Uterus (tissue), 3 donors: ENCODE measurements at regions not wholly inside any gene's neighbourhood (a gene's known extent, or its start where the extent isn't known, plus 50 kb on each side); places are given as distances from the start of the nearest gene placed in this dataset.
"Not testable (repeated sequence)": the region's sequence is repeated elsewhere in the genome, so short reads cannot be mapped to it uniquely, and the experiment has no call there.

Source experiments
- DNase-seq, 2 donors: peaks; one replicate each; pipeline ENCODE4 v3.0.0-alpha.2; 2019 to 2020
- H3K27ac ChIP-seq, 2 donors: fragments of 200-600 bp; sonication (generic); 1 replicate in 1 of 2; 2 replicates in 1 of 2; pipeline ENCODE4 v1.5.1; 2016 to 2018
- H3K27me3 ChIP-seq, 2 donors: fragments of 200-600 bp; sonication (generic); one replicate each; pipeline ENCODE4 v1.5.1; 2018 to 2019; ENCODE audit warnings: control low read depth in 1 of 2
- H3K36me3 ChIP-seq, 2 donors: fragments of 200-600 bp; sonication (generic); one replicate each; pipeline ENCODE4 v1.5.1; 2019; ENCODE audit warnings: control low read depth in 1 of 2
- H3K4me1 ChIP-seq, 2 donors: fragments of 200-600 bp; sonication (generic); one replicate each; pipeline ENCODE4 v1.5.1; 2018 to 2019; ENCODE audit warnings: control low read depth in 1 of 2
- H3K4me3 ChIP-seq, 2 donors: fragments of 200-600 bp; sonication (generic); 1 replicate in 1 of 2; 2 replicates in 1 of 2; pipeline ENCODE4 v1.5.1; 2018 to 2019; ENCODE audit warnings: mild to moderate bottlenecking in 1 of 2
- H3K9me3 ChIP-seq, 2 donors: fragments of 200-600 bp; sonication (generic); one replicate each; pipeline ENCODE4 v1.5.1; 2019; ENCODE audit warnings: control low read depth in 1 of 2
- POLR2A ChIP-seq, 2 donors: fragments of 450-650 bp; IDR thresholded peaks; one replicate each; pipeline ENCODE4 v1.6.1; 2016; ENCODE audit warnings: antibody characterized with exemption in 2 of 2, mild to moderate bottlenecking in 1 of 2, moderate library complexity in 1 of 2
- intact Hi-C: fragments of 100-400 bp; cut with DNase I; formaldehyde crosslinking; loops from one replicate; pipeline ENCODE4 v1.15.1; 2023; ENCODE audit warnings: low total_unique reads
- TF ChIP-seq, protein P1 (sequence below), 4 experiments: fragments of 200-600 bp in 2 of 4; fragments of 450-650 bp in 2 of 4; sonication (generic) in 2 of 4; IDR thresholded peaks; one replicate each; pipeline ENCODE4 v1.5.1; 2016 to 2019; ENCODE audit warnings: antibody characterized with exemption in 4 of 4, mild to moderate bottlenecking in 2 of 4, moderate library complexity in 1 of 4
- donor health status: DM: yes; HTN: yes; CAD: no.

DNA sequence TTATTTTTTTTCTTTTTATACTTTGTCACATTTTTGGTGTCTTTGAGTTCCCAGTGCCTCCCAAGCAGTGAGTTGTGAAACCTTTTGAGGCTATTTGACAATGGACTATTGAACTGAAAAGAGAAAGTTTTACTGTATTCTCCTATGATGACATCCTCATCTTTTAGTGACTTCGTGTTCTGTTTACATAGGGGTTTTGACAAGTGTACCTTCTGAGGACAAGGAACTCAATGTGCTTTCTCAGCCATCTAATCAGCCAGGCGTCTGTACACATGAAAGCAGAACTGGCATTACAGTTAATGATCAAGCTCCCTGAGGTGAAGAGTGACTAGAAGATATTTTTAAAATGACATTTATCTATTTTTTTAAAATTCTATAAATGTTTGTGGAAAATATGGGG lies 175.5 kb downstream of the ANXA1 start:
- H3K36me3 ChIP-seq = no peaks in the 10 kb centered on the region
- no peaks in the 10 kb centered on the region for H3K4me1 ChIP-seq
- DNase-seq = no peak
- no peak overlapping the region for H3K4me3 ChIP-seq
- H3K27me3 ChIP-seq = no peaks in the 10 kb centered on the region
- H3K9me3 ChIP-seq = no peaks in the 10 kb centered on the region
- intact Hi-C loops = no loop called here
- H3K27ac ChIP-seq = no peak overlapping the region
- TF ChIP-seq, protein P1, sequence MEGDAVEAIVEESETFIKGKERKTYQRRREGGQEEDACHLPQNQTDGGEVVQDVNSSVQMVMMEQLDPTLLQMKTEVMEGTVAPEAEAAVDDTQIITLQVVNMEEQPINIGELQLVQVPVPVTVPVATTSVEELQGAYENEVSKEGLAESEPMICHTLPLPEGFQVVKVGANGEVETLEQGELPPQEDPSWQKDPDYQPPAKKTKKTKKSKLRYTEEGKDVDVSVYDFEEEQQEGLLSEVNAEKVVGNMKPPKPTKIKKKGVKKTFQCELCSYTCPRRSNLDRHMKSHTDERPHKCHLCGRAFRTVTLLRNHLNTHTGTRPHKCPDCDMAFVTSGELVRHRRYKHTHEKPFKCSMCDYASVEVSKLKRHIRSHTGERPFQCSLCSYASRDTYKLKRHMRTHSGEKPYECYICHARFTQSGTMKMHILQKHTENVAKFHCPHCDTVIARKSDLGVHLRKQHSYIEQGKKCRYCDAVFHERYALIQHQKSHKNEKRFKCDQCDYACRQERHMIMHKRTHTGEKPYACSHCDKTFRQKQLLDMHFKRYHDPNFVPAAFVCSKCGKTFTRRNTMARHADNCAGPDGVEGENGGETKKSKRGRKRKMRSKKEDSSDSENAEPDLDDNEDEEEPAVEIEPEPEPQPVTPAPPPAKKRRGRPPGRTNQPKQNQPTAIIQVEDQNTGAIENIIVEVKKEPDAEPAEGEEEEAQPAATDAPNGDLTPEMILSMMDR (IDR thresholded peaks at IDR 0.05) = no peak
- no peak for TF ChIP-seq POLR2A (IDR thresholded peaks at IDR 0.05)

DNA sequence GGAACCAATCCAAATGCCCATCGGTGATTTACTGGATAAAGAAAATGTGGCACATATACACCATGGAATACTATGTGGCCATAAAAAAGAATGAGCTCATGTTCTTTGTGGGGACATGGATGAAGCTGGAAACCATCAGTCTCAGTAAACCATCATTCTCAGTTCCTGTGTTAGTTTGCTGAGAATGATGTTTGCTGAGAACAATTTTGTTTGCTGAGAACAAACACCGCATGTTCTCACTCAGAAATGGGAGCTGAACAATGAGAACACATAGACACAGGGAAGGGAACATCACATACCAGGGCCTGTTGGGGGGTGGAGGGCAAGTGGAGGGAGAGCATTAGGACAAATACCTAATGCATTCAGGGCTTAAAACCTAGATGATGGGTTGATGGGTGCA lies 185.5 kb downstream of the ANXA1 start:
- H3K9me3 ChIP-seq, intact Hi-C loops, H3K27ac ChIP-seq, H3K4me3 ChIP-seq, H3K36me3 ChIP-seq, H3K27me3 ChIP-seq, H3K4me1 ChIP-seq, DNase-seq: not testable (repeated sequence)

DNA sequence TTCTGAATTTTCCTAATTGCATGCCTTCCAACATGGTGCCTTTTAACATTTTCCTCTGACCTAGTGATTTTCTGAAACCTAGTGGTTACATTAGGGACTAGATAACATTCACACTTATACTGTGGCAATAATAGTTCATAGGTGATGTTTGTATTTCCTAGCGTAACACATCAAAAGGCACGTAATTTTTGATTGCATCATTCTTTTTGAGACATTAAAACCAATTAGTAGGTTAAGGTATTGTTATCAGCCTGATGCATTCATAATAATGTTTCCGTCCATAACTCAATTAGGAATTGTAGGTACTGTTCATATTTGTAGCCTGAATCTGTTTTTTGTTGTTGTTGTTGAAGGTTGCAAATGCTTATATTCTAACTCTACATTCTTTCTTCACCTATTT lies 192.4 kb downstream of the ANXA1 start:
- no peak for DNase-seq
- Histone ChIP-seq H3K4me1 (no peaks in the 10 kb centered on the region), H3K4me3 (no peak overlapping the region), H3K36me3 (no peaks in the 10 kb centered on the region), H3K27me3 (no peaks in the 10 kb centered on the region), H3K27ac (no peak overlapping the region), H3K9me3 (no peaks in the 10 kb centered on the region)
- intact Hi-C loops = no loop called here
- TF ChIP-seq, protein P1 (IDR thresholded peaks at IDR 0.05) = no peak
- TF ChIP-seq POLR2A (IDR thresholded peaks at IDR 0.05) = no peak

DNA sequence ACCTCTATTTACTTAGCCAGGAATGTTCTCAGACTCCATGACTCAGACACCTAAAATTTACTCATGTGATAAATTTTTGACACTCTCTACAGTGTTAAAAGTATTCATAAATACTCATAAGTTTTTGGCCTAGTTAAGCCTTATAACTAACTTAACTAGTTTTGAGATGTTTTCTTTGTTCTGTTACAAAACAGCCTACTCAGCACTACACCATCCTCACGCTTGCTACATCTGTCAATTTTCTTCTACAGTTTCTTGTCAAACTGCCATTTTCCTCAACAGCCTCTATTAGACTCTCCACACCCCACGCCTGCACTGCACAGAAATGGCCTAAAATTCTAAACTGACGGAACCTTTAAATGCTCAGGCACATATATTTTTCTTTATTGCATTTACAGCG lies 195.5 kb downstream of the ANXA1 start:
- Histone ChIP-seq H3K4me3 (no peak overlapping the region), H3K27me3 (no peaks in the 10 kb centered on the region), H3K36me3 (no peaks in the 10 kb centered on the region), H3K27ac (no peak overlapping the region), H3K9me3 (no peaks in the 10 kb centered on the region), H3K4me1 (no peaks in the 10 kb centered on the region)
- DNase-seq = no peak
- TF ChIP-seq, protein P1 (IDR thresholded peaks at IDR 0.05) = no peak
- TF ChIP-seq POLR2A (IDR thresholded peaks at IDR 0.05) = no peak
- intact Hi-C loops = no loop called here

DNA sequence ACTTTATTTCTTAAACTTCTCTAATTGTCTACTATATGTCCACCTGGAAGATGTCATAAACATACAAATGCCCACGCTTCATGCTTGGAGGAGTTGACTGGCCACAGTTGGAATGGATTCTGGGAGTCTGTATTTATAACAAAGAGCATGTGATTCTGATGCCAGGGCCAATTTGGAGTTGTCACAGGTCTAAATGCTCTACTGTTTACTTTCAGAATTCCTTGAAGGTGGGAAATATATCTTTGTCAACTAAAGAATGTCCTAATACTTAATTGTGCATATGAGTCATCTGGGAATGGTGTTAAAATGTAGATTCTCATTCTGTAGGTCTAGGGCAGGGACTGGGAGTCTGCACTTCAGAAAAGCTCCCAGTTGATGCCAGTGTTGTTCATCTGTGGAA lies 196.1 kb downstream of the ANXA1 start:
- Histone ChIP-seq H3K4me3 (no peak overlapping the region), H3K9me3 (no peaks in the 10 kb centered on the region), H3K4me1 (no peaks in the 10 kb centered on the region), H3K27me3 (no peaks in the 10 kb centered on the region), H3K27ac (no peak overlapping the region), H3K36me3 (no peaks in the 10 kb centered on the region)
- no peak for DNase-seq
- no peak for TF ChIP-seq POLR2A (IDR thresholded peaks at IDR 0.05)
- TF ChIP-seq, protein P1 (IDR thresholded peaks at IDR 0.05) = no peak
- intact Hi-C loops = no loop called here

DNA sequence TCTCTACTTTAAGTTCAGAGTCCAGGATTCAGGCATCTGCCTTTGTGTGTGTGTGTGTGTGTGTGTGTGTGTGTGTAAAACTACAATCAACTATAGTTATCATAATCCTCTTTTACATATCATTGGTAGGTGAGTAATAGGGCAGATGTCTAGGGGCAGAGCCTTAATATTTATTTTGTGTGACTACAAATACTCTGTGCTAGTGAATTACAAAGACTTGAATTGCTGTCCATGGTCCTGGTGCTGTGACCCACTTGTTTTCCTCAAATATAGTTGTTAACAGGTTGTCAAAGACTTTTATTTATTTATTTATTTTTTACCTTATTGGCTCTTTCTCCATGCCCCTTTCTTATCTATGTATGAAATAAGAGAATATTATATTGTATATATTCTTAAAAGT lies 196.8 kb downstream of the ANXA1 start:
- no peaks in the 10 kb centered on the region for H3K9me3 ChIP-seq
- intact Hi-C loops = no loop called here

More for the DNA sequence above, 196.8 kb downstream of the ANXA1 start:
- Histone ChIP-seq H3K36me3 (no peaks in the 10 kb centered on the region), H3K27ac (no peak overlapping the region), H3K4me3 (no peak overlapping the region), H3K27me3 (no peaks in the 10 kb centered on the region), H3K4me1 (no peaks in the 10 kb centered on the region)
- no peak for DNase-seq
- no peak for TF ChIP-seq POLR2A (IDR thresholded peaks at IDR 0.05)
- TF ChIP-seq, protein P1 (IDR thresholded peaks at IDR 0.05) = no peak
